GM12878 (cell line): ENCODE measurements at regions not wholly inside any gene's neighbourhood (a gene's known extent, or its start where the extent isn't known, plus 50 kb on each side); places are given as distances from the start of the nearest gene placed in this dataset.

Experiments used
- ATAC-seq: fragments of 200-7000 bp; cut with Tn5 transposase; 3 replicates; pipeline ENCODE4 v1.9.1; 2020; ENCODE audit warnings: mild to moderate bottlenecking, moderate library complexity
- BruUV-seq: library from RNA; stranded (reverse); fragments of 400-500 nt; replicated peaks from 2 replicates; lab custom pipeline; 2021; lab: Mats Ljungman, UMichigan
- CTCF ChIA-PET: fragments of 300-600 bp; sonication (Branson Sonifier 250); formaldehyde crosslinking; extraction: SDS; loops from one replicate; lab custom pipeline; 2021; ENCODE audit warnings: inconsistent platforms; lab: Yijun Ruan, JAX
- POLR2A ChIA-PET: fragments of 350-600 bp; formaldehyde crosslinking; extraction: SDS; loops from one replicate; lab custom pipeline; 2021; ENCODE audit warnings: inconsistent platforms; lab: Charles Lee
- RAD21 ChIA-PET: fragments of 300-600 bp; sonication (Branson Sonifier 250); formaldehyde crosslinking; loops from one replicate; lab custom pipeline; 2023; ENCODE audit warnings: antibody characterized with exemption; ENCODE audit not compliant: unreplicated experiment; lab: Charles Lee
- SMC1A ChIA-PET: fragments of 300-600 bp; sonication (Branson Sonifier 250); formaldehyde crosslinking; loops from one replicate; lab custom pipeline; 2023; ENCODE audit not compliant: unreplicated experiment, uncharacterized antibody; lab: Charles Lee
- DNase-seq: peaks from one replicate; pipeline ENCODE4 v3.0.0-alpha.2; 2011; ENCODE audit warnings: low read depth, low spot score
- FAIRE-seq: peaks from 3 replicates; lab custom pipeline; 2011; peaks lifted over from hg19 to GRCh38; lab: Jason Lieb, UNC
- H2AFZ ChIP-seq: 2 replicates; pipeline ENCODE4 v1.6.0; 2011; ENCODE audit warnings: low read depth, low read length, control low read depth; ENCODE audit not compliant: control insufficient read depth
- H3K27ac ChIP-seq: 2 replicates; pipeline ENCODE4 v1.5.1; 2011; ENCODE audit warnings: control low read depth; ENCODE audit not compliant: control insufficient read depth, insufficient read depth
- H3K27me3 ChIP-seq, 2 experiments: replicated peaks in 1 of 2; 2 replicates each; pipeline versions ENCODE4 v1.6.0 to v1.6.1; 2011; ENCODE audit warnings: low read length in 1 of 2; ENCODE audit not compliant: control insufficient read depth in 2 of 2, insufficient read depth in 2 of 2
- H3K36me3 ChIP-seq, 2 experiments: 2 replicates each; pipeline ENCODE4 v1.5.1; 2011; ENCODE audit warnings: low read length in 1 of 2; ENCODE audit not compliant: control insufficient read depth in 2 of 2, insufficient read depth in 2 of 2
- H3K4me1 ChIP-seq: 2 replicates; pipeline ENCODE4 v1.6.1; 2011; ENCODE audit warnings: mild to moderate bottlenecking, low read length, moderate library complexity, mixed read lengths; ENCODE audit not compliant: control insufficient read depth, insufficient read depth
- H3K4me2 ChIP-seq: 2 replicates; pipeline ENCODE4 v1.6.0; 2011; ENCODE audit warnings: control low read depth; ENCODE audit not compliant: control insufficient read depth, insufficient read depth
- H3K4me3 ChIP-seq: fragments of 200-600 bp; sonication (generic); 2 replicates; pipeline ENCODE4 v1.5.1; 2016
- H3K79me2 ChIP-seq: 2 replicates; pipeline ENCODE4 v1.6.0; 2011; ENCODE audit warnings: low read length; ENCODE audit not compliant: control insufficient read depth, insufficient read depth
- H3K9ac ChIP-seq: 2 replicates; pipeline ENCODE4 v1.8.0; 2011; ENCODE audit warnings: low read length, control low read depth, mixed read lengths; ENCODE audit not compliant: control insufficient read depth, insufficient read depth
- H3K9me3 ChIP-seq: replicated peaks from 3 replicates; pipeline ENCODE4 v1.5.1; 2011; ENCODE audit warnings: mild to moderate bottlenecking, low read length; ENCODE audit not compliant: control insufficient read depth, insufficient read depth
- H4K20me1 ChIP-seq: 2 replicates; pipeline ENCODE4 v1.6.0; 2011; ENCODE audit not compliant: control insufficient read depth, insufficient read depth
- RBBP5 ChIP-seq: fragments of 200-600 bp; sonication (generic); conservative IDR thresholded peaks from 2 replicates; pipeline ENCODE4 v1.6.1; 2016
- SIX5 ChIP-seq: IDR thresholded peaks from 2 replicates; pipeline ENCODE4 v1.6.1; 2011; ENCODE audit warnings: mild to moderate bottlenecking, low read depth, low read length, moderate library complexity; ENCODE audit not compliant: severe bottlenecking
- SMAD5 ChIP-seq: IDR thresholded peaks from 2 replicates; pipeline ENCODE4 v1.6.1; 2016; ENCODE audit warnings: antibody characterized with exemption, low read depth
- SPI1 ChIP-seq: IDR thresholded peaks from 2 replicates; pipeline ENCODE4 v1.6.1; 2011; ENCODE audit warnings: low read depth, mild to moderate bottlenecking, low read length, moderate library complexity, borderline replicate concordance; ENCODE audit not compliant: insufficient read depth
- STAT1 ChIP-seq: fragments of 450-650 bp; conservative IDR thresholded peaks from 2 replicates; pipeline ENCODE4 v1.6.1; 2014; ENCODE audit warnings: antibody characterized with exemption, mild to moderate bottlenecking
- STAT3 ChIP-seq: IDR thresholded peaks from 2 replicates; pipeline ENCODE4 v1.6.1; 2011; ENCODE audit warnings: low read depth, low read length, improper control_type of control experiment
- ZSCAN29 ChIP-seq: fragments of 450-650 bp; IDR thresholded peaks from 2 replicates; pipeline ENCODE4 v1.6.1; 2017; ENCODE audit warnings: mild to moderate bottlenecking, moderate library complexity
- WGBS: methylation state at CpG from one replicate; pipeline ENCODE4 v1.1.6; 2016; ENCODE audit warnings: low lambda C conversion rate; ENCODE audit not compliant: insufficient replicate concordance, insufficient coverage; ENCODE audit errors: missing lambda C conversion rate; 5-methylcytosine and 5-hydroxymethylcytosine counted together
- in situ Hi-C: fragments of 300-500 bp; cut with MboI; formaldehyde crosslinking; loops from 9 replicates; pipeline ENCODE4 v1.14.3; 2018; ENCODE audit warnings: mixed read lengths
- intact Hi-C: fragments of 100-400 bp; cut with micrococcal nuclease; formaldehyde crosslinking; loops from one replicate; pipeline ENCODE4 v1.14.2; 2022; ENCODE audit not compliant: unreplicated experiment
- TF ChIP-seq, protein P1 (sequence below), 3 experiments: IDR thresholded peaks in 2 of 3; conservative IDR thresholded peaks in 1 of 3; 2 replicates each; pipeline ENCODE4 v1.5.1; 2011; ENCODE audit warnings: low read depth in 3 of 3, low read length in 3 of 3, mild to moderate bottlenecking in 3 of 3, control low read depth in 2 of 3, moderate library complexity in 2 of 3, inconsistent platforms in 1 of 3, mixed read lengths in 1 of 3; ENCODE audit not compliant: control insufficient read depth in 2 of 3, insufficient read depth in 1 of 3; ENCODE audit errors: extremely low read depth in 1 of 3
- TF ChIP-seq, protein P2 (sequence below): IDR thresholded peaks from 2 replicates; pipeline ENCODE4 v1.6.1; 2012; ENCODE audit warnings: low read depth, low read length, improper control_type of control experiment
- TF ChIP-seq, protein P3 (sequence below): fragments of 450-650 bp; formaldehyde crosslinking; IDR thresholded peaks from 2 replicates; pipeline ENCODE4 v1.4.0; 2020; ENCODE audit warnings: mild to moderate bottlenecking, moderate library complexity

DNA sequence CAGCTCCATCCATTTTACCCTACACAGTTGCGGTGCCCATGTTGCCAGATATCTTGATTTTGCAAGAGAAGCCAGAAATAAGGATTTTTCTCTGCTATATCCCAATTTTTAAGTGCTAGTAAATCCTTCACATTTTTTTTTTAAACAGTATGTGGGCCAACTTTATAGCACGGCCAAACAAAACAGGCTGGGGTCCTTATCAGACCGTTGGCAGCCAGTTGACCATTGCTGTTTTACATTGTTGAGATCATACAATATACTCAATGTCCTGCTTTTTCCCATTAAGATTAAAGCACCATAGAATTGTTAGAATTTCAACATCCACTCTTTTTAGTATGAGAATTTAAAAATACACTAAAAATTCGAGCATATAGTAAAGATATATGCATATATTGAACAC, 150.9 kb downstream of the SPCS3 start:
- BruUV-seq = no TSS peak
- in situ Hi-C loops (no loop called here), intact Hi-C loops (no loop called here)
- Histone ChIP-seq H3K4me2 (no peak overlapping the region), H3K4me3 (no peak overlapping the region), H3K27ac (no peak overlapping the region), H3K9ac (no peak overlapping the region), H4K20me1 (no peaks in the 10 kb centered on the region), H3K79me2 (no peaks in the 10 kb centered on the region), H3K9me3 (no peaks in the 10 kb centered on the region; the same call in 2 of the 3 replicates), H3K27me3 (no peaks in the 10 kb centered on the region), H3K4me1 (no peaks in the 10 kb centered on the region)
- WGBS = 30% methylated on average over 4 of the region's 4 CpGs
- ATAC-seq (no peak), DNase-seq (no peak), FAIRE-seq (no peak)
- CTCF ChIA-PET = no interaction called here
- SMC1A ChIA-PET = interaction anchor here (0.7 kb wide), 1 partner anchor 36 kb away, joined by 3 read pairs; no protein-coding TSS in a partner anchor
- TF ChIP-seq SMAD5 = no peak
- TF ChIP-seq STAT3 = no peak
- no peak for TF ChIP-seq SPI1
- TF ChIP-seq, all 136 proteins: peak for 0
- Histone ChIP-seq H2AFZ (no peak overlapping the region), H3K36me3 (no peaks in the 10 kb centered on the region)
- ChIA-PET RAD21 (interaction anchor here (0.7 kb wide), 1 partner anchor 358 kb away, joined by 4 read pairs; no protein-coding TSS in a partner anchor), POLR2A (interaction anchor here (1.0 kb wide), 1 partner anchor 8 kb away, joined by 7 read pairs; no protein-coding TSS in a partner anchor)

DNA sequence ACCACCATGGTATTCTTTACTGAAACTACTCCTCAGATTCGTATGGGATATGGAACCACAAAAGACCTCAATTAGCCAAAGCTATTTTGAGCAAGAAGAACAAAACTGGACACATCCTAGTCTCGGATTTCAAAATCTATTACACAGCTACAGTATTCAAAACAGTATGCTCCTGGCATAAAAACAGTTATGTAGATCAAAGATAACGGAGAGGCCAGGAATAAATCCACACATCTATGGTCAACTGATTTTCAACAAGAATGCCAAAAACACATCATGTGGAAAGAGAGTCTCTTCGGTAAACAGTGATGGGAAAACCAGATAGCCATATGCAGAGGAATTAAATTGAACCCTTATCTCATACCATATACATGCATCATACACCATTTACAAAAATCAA, 155.3 kb downstream of the SPCS3 start:
- ChIA-PET SMC1A (interaction anchor here (1.1 kb wide), 1 partner anchor 48 kb away, joined by 4 read pairs; no protein-coding TSS in a partner anchor), POLR2A (interaction anchor here (0.6 kb wide), 1 partner anchor 482 kb away, joined by 4 read pairs; no protein-coding TSS in a partner anchor), RAD21 (no interaction called here), CTCF (no interaction called here)
- intact Hi-C loops = no loop called here
- in situ Hi-C loops = no loop called here
- ATAC-seq (no peak), DNase-seq (no peak), FAIRE-seq (no peak)
- Histone ChIP-seq H3K27ac (no peak overlapping the region), H4K20me1 (no peaks in the 10 kb centered on the region), H3K27me3 (no peaks in the 10 kb centered on the region), H3K4me1 (no peaks in the 10 kb centered on the region), H3K9me3 (peaks cover 4% of the 10 kb centered on the region; the same call in 1 of the 3 replicates), H3K4me3 (no peak overlapping the region), H3K9ac (no peak overlapping the region), H3K79me2 (no peaks in the 10 kb centered on the region), H2AFZ (no peak overlapping the region), H3K36me3 (no peaks in the 10 kb centered on the region), H3K4me2 (no peak overlapping the region)
- BruUV-seq = no TSS peak
- 18% methylated on average over 4 of the region's 4 CpGs for WGBS
- TF ChIP-seq, protein P1, sequence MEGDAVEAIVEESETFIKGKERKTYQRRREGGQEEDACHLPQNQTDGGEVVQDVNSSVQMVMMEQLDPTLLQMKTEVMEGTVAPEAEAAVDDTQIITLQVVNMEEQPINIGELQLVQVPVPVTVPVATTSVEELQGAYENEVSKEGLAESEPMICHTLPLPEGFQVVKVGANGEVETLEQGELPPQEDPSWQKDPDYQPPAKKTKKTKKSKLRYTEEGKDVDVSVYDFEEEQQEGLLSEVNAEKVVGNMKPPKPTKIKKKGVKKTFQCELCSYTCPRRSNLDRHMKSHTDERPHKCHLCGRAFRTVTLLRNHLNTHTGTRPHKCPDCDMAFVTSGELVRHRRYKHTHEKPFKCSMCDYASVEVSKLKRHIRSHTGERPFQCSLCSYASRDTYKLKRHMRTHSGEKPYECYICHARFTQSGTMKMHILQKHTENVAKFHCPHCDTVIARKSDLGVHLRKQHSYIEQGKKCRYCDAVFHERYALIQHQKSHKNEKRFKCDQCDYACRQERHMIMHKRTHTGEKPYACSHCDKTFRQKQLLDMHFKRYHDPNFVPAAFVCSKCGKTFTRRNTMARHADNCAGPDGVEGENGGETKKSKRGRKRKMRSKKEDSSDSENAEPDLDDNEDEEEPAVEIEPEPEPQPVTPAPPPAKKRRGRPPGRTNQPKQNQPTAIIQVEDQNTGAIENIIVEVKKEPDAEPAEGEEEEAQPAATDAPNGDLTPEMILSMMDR (IDR thresholded peaks at IDR 0.05 in 2 of 3, conservative IDR thresholded peaks at IDR 0.05 in 1 of 3; ENCODE audit: control insufficient read depth in 2 of 3, extremely low read depth in 1 of 3, insufficient read depth in 1 of 3, low read depth in 3 of 3, low read length in 3 of 3) = no peak
- TF ChIP-seq SIX5 = no peak
- no peak for TF ChIP-seq SPI1
- no peak for TF ChIP-seq ZSCAN29
- TF ChIP-seq STAT1 = no peak
- TF ChIP-seq, protein P2, sequence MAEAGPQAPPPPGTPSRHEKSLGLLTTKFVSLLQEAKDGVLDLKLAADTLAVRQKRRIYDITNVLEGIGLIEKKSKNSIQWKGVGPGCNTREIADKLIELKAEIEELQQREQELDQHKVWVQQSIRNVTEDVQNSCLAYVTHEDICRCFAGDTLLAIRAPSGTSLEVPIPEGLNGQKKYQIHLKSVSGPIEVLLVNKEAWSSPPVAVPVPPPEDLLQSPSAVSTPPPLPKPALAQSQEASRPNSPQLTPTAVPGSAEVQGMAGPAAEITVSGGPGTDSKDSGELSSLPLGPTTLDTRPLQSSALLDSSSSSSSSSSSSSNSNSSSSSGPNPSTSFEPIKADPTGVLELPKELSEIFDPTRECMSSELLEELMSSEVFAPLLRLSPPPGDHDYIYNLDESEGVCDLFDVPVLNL = no peak
- TF ChIP-seq, protein P3, sequence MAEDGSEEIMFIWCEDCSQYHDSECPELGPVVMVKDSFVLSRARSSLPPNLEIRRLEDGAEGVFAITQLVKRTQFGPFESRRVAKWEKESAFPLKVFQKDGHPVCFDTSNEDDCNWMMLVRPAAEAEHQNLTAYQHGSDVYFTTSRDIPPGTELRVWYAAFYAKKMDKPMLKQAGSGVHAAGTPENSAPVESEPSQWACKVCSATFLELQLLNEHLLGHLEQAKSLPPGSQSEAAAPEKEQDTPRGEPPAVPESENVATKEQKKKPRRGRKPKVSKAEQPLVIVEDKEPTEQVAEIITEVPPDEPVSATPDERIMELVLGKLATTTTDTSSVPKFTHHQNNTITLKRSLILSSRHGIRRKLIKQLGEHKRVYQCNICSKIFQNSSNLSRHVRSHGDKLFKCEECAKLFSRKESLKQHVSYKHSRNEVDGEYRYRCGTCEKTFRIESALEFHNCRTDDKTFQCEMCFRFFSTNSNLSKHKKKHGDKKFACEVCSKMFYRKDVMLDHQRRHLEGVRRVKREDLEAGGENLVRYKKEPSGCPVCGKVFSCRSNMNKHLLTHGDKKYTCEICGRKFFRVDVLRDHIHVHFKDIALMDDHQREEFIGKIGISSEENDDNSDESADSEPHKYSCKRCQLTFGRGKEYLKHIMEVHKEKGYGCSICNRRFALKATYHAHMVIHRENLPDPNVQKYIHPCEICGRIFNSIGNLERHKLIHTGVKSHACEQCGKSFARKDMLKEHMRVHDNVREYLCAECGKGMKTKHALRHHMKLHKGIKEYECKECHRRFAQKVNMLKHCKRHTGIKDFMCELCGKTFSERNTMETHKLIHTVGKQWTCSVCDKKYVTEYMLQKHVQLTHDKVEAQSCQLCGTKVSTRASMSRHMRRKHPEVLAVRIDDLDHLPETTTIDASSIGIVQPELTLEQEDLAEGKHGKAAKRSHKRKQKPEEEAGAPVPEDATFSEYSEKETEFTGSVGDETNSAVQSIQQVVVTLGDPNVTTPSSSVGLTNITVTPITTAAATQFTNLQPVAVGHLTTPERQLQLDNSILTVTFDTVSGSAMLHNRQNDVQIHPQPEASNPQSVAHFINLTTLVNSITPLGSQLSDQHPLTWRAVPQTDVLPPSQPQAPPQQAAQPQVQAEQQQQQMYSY (CRISPR knock-in tag) = no peak
- TF ChIP-seq RBBP5 = no peak
